ENCODE measurements at regions not wholly inside any gene's neighbourhood (a gene's known extent, or its start where the extent isn't known, plus 50 kb on each side); places are given as distances from the start of the nearest gene placed in this dataset.

DNA sequence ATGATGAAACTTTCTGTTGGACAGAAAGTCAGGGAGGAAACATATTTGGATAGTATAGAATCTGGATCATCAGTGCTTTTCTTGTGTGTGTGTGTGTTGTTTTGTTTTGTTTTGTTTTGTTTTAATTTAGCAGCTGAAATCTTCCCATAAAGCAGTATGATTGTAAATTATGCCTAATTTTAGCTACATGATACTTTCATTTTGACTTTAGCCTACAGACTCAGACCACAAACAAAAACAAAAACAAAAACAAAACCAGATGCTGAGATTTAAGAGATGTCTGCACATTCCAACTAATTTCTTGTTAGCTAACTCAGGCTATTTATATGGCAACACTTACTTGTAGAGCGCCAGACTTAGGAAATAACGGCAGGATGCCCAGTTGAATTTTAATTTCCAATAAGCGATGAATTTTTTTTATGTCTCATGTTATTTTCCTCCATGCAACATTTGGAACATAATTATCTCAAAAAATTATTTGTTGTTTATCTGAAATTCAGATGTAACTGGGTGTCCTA, 119.5 kb upstream of the TRPC7 start:
- TF ChIP-seq, protein P1, sequence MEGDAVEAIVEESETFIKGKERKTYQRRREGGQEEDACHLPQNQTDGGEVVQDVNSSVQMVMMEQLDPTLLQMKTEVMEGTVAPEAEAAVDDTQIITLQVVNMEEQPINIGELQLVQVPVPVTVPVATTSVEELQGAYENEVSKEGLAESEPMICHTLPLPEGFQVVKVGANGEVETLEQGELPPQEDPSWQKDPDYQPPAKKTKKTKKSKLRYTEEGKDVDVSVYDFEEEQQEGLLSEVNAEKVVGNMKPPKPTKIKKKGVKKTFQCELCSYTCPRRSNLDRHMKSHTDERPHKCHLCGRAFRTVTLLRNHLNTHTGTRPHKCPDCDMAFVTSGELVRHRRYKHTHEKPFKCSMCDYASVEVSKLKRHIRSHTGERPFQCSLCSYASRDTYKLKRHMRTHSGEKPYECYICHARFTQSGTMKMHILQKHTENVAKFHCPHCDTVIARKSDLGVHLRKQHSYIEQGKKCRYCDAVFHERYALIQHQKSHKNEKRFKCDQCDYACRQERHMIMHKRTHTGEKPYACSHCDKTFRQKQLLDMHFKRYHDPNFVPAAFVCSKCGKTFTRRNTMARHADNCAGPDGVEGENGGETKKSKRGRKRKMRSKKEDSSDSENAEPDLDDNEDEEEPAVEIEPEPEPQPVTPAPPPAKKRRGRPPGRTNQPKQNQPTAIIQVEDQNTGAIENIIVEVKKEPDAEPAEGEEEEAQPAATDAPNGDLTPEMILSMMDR (IDR thresholded peaks at IDR 0.05; ENCODE audit: poor library complexity, severe bottlenecking): no peak
- TF ChIP-seq RAD21 (conservative IDR thresholded peaks at IDR 0.05) (no peak), EZH2 (IDR thresholded peaks at IDR 0.05; ENCODE audit: borderline replicate concordance, insufficient read depth, low read length, poor library complexity, severe bottlenecking) (no peak), MXI1 (conservative IDR thresholded peaks at IDR 0.05; ENCODE audit: poor library complexity, severe bottlenecking) (no peak), POLR2AphosphoS5 (IDR thresholded peaks at IDR 0.05) (no peak), REST (IDR thresholded peaks at IDR 0.05; ENCODE audit: borderline replicate concordance) (no peak), EP300 (conservative IDR thresholded peaks at IDR 0.05; ENCODE audit: poor library complexity, severe bottlenecking) (no peak), TAF1 (IDR thresholded peaks at IDR 0.05; ENCODE audit: low read depth) (no peak)

All from neural cell (in vitro differentiated cells).